Limb (tissue), 2 donors: ENCODE measurements at regions not wholly inside any gene's neighbourhood (a gene's known extent, or its start where the extent isn't known, plus 50 kb on each side); places are given as distances from the start of the nearest gene placed in this dataset.

Source experiments
- DNase-seq, 2 donors: peaks; one replicate each; pipeline ENCODE4 v3.0.0-alpha.2; 2016; ENCODE audit errors: extremely low spot score in 2 of 2

DNA sequence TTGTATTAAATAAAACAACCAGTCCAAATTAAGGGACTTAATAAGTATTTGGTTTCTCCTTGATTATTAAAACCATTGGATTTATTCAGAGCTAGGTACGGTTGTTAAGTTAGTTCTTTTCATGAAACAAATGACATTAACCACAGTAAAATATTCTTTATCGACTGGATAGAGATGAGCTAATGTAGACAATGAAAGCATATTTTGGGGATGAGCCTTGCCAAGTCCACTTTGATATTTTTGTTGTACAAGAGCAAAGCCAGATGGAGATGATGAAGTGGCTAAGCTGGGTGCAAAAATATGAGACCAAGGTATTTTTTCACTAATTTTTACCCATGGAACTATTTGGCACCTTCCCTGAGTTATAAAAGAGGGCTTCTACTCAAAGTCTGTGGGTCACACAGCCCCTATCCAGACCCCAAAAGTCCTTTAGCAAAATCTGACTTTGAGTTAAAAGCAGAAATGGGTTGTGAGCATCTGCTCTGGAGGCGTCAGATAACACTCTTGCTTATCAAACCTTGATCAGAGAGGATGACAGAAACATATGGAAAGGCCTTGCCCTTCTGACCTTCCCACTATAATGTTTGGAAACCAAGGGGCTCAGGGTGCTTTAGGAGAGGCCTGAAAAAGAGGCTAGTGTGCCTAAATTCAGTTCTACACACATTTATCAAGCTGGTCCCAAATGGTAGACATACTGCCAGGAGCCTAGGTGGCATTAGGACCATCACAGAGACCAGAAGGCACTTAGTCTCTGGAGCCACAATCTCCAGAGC, 456.8 kb downstream of the MTX2 start:
- DNase-seq = no peak

DNA sequence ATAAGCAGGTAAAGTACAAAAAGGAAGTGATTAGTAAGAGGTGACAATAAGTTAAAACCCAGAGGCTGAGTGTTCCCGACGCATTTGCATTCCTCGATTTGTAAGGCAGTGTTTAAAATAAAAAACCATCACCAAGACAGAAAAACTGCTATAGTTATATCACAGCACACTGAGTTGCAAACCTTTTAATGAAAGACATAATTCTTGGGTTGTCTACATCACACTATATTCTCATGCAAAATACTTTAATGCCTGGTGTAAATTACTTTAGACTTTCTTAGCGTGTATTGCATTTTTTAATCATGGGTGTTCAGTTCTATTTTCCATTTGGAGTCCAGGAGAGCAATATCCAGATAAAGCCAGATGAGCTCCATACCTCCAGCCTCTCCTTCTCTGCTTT, 458.5 kb downstream of the MTX2 start:
- no peak for DNase-seq

DNA sequence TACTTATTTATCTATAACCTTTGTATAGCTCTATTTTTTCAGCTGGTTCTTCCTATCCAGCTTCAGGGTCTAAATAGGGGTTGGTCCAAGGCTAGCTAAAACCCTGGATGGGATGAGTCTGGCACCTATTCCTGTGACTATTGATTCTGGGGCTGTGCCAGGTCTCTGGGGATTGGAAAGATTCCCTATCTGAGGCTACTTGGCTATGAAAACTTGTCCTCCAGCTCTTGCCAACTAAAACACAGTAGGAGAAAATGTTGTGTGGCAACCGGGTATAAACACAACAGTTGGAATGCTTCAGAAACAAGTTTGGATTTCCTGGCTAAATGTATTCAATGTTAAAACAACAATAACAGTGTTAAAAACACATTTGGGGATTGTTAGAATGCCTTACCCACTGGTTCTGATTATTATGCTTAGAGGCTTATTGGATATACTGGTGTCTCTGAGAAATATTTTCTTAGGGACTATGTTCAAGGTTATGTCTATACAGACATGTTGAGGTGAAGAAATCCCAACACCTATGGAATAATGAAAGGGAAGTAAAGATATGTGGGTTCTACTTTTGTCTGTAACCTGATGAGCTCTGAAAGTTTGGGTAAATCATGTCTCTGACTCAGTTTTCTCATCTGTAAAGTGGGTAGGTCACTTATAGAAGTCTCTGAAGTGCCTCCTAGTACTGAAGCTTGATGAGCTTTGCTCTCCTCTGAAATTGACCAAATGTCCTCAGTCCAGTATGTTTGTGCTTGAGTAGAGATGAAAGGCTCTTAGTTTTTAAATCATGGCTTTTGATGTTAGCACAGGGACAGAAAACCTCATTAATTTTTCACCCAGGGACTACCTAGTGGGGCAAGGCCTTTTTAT, 460.7 kb downstream of the MTX2 start:
- peak; percentile 56 to 63 for DNase-seq

DNA sequence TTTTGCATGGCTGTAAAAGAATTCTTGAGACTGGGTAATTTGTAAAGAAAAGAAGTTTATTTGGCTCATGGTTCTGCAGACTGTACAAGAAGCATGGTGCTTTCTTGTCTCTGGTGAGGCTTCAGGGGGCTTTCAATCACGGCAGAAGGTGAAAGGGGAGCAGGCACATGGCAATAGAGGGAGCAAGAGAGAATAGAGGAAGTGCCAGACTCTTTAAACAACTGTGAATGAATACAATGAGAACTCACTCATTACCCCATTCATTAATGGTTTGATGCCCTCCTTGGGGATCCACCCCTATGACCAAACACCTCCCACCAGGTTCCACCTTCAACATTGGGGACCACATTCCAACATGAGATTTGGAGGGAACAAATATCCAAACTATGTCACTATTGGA, 463.5 kb downstream of the MTX2 start:
- no peak for DNase-seq

DNA sequence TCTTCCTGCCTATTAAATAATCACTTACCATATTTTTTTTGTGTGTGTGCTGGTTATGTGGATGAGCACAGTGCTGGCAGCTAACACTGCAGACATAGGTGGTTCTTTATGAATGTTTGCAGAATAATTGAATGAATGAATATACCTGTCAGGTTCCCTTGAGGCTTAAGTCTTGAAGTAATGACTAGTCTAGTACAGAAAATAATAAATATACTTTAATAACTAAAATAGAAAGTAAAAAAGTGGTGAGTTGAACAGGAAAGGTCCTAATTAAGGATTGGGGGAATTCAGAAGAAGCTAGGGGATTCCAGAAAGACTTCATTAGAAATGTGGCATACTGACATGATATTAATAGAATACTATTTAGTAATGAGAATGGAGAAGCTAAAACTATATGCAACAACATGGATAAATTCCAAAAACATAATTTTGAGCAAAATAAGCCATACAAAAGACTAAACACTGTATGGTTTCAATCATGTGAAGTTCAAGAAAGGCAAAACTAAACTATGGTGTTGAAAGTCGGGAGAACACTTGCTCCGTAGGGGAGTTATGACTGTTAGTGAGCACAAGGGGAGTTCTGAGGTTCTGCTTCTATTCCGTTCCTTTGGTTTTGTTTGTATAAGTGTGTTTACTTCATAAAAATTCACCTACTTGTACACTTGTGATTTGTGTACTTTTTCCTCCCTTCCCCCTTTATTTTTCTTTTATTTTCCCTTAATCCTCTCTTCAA, 464.6 kb downstream of the MTX2 start:
- DNase-seq = no peak

DNA sequence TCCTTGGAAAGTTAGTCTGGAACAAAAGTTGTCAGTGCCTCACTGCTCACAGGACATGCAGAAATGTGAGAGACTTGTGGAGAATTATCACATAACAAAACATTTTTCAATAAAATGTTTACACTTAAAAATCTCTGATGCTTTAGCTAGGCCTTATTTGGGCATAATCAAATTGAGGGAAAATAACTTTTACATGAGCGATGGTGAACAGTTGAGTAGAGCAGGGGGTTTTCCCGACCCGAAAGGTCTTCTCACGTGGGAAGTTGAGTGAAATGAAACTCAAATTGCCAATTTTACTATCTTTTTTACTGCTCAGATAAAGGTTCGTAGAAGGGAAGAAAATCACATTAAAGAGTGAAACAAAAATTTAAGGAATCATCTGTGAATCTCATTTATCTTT, 465.6 kb downstream of the MTX2 start:
- DNase-seq = no peak

DNA sequence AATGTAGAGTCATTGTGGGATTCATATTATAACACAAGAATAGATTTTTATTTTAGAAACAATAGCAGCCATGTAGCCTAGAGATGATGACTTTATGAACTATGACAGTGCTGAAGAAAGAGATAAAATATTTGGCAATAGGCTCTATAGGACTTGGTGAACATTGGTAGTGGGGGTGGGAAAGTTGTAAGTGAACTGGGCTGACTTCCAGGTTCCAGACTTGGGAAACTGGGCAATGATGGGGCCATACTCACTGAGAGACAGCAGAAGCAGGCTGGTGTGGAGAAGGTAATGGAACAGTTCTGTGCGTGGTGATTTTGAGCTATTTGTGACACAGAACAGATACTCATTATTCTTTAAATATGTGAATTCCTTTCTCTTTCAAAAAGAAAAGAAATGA, 470.3 kb upstream of the HNRNPA3 start:
- DNase-seq = no peak

DNA sequence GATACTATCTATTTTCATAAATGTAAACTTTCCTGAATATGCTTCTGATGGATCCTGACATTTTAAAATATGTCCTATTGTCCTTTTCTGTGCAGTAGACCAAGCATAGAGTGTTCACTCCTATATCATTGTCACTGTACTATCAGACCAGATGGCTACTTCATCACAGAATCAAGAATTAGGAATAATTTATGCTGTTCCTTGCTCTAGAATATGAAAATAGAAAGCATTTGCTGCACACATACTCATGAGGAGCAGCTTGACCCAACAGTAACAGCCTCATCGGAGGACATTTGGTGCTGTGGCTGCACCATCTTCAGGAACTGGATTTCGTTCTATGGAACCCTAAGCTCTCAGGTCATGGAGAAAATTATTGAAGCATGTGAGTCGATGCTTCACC, 468.9 kb upstream of the HNRNPA3 start:
- no peak for DNase-seq

DNA sequence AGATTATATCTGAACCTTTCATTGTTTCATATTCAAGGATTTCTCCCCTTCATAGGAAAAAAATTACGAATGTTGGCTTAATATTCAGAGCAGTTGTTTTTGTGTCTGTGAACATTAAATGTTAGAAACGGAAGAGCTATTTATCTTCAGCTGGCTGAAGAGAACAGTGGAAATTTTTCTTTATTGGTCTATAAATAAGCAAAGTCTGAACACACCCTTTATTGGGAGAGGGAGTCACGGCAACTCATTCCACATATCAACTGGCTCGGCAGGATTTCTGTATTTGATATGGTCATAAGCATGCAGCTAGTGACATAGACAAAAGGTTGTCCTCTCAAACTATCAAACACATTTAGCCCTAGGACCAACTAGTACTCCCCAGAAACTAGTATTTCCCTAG, 468.4 kb upstream of the HNRNPA3 start:
- DNase-seq = no peak

DNA sequence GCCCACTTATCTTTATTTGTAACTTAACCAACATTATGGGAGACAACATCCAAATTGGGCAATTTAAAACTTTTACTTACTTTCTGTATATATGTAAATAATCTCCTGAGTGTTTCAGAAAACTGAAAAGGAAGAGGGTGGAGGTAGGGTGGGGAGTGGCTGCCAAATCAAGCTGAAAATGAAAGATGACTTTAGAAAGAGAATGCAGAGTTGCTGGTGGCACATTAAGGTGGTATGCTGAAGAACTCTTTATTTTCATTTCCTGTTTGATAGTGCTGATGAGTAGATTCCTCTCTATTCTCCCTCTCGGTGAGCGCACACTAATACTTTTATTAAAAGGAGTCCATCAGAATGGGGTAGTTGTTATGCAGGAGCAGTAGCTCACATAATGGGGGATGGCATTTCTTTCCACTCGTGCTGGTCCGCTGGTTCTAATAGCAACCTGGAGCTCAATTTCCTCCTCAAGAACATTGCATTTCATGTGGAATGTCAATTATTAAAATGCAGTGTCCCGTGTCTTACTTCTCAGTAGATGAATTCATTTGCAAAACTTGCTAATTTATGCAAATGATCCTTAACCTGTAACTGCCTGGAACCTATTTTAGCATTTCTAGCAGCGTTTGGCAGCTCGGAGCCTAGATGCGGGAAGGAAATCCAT, 466.9 kb upstream of the HNRNPA3 start:
- DNase-seq = no peak

DNA sequence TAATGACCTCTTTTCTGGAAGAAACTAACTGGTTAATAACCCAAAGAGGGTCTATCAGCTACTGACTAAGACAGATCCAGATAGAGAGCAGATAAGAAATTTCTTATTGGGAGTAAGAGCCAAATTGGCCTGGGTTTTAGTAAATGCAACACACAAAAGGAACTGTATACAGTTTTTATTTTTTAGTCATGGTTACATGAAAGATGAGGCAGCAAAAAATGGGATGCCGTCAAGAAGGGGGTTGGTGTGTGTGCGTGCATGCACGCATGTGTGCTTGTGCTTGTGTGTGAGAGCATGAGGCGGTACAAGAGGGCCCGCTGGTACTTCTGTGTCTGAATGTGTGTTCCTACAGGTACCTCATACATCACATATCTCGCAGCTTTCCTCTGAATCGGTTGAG, 466.2 kb upstream of the HNRNPA3 start:
- no peak for DNase-seq

DNA sequence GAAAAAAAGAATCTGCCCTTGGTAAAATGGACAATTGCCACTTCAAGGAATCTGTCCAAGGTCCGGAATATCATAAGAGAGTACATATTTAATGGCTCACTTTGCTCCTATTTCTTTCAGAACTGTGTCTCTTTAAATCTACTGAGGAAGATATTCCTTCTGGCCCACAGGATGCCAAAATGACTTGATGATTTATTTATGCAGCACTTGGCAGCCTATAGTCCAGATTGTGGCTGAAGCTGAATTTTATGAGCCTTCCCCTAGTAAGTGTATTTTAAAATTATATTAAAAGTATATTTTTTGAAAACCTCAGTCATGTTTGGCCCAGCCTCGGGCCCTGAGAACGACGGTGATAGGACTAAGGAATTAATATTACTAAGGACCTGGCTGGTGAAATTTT, 465.1 kb upstream of the HNRNPA3 start:
- DNase-seq = peak in 1 of 2 donors; percentile 48

DNA sequence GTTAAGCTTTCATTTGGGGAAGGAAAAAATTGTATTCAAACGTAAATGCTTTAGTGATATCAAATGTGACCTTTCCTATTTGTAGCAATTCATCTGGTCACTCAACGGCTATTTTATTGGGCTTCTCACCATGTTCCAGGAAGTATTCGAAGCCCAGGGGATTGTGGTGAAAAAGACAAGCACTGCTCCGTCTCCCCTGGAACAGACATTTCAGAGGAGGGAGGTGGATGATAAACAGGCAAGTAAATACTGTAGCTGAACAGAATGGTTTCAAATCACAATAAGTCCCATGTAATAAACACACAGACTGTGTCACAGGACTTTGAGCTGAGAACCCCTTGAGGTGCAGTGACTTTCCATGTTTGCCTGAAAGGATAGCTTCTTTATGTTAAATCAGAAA, 464.7 kb upstream of the HNRNPA3 start:
- DNase-seq = no peak

DNA sequence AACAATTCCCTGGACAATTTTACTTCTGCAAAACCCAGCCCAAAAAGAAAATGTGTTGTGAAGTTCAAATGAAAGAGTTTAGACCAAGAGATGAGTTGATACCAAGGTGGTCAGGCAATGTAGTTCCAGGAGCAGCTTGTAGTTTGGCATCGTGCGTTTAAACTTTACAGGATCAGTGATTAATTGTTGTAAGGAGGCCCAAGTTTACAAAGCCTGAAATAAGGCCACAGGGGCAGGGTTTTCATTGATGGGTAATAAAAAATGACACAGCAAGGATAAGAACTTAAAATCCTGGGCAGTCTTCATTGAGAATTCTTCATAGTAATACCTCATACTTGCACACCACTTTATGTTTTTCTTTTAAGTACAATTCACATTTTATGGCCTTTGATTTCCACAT, 463.9 kb upstream of the HNRNPA3 start:
- DNase-seq = no peak

DNA sequence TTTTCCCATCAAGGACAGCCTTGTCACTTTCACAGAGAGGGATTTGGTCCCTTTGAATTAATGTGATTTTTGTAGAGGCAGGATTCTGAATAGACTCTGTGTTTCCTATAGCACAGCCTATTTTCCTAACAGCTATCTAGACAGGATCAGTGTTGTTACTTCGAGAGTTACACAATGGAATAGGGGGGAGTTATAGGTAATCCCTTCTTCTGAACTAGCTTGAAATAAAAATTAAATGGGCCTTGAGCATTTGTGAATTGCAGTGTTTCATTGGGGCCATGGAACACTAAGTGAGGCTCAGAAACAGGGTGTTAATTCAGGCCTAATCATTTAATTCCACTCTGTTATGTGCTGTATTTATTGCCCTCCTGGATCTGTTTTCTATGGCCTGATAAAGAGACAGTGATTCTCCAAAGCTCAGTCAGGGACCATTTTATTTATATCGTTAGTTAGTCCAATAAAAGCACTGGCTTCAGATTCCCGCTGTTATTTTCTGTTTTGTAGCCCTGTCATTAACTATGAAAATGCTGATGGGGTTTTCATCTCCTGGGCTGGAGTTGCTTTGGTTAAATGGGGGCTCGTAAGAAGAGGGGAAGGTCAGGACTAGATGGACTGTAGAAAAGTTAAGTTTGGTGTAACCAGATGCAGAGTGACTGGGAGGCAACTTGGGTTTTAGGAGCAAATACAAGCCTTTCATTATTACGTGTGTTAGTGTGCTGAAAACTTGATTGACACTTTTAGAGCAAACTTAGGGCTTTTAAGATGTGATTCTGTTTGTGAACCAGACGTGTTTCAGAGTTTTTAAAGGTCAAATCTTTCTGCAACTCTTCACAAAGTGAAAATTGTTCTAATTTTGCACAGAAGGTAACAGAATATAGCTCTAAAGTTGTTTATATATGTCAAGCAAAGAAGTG, 461.0 kb upstream of the HNRNPA3 start:
- DNase-seq = no peak

DNA sequence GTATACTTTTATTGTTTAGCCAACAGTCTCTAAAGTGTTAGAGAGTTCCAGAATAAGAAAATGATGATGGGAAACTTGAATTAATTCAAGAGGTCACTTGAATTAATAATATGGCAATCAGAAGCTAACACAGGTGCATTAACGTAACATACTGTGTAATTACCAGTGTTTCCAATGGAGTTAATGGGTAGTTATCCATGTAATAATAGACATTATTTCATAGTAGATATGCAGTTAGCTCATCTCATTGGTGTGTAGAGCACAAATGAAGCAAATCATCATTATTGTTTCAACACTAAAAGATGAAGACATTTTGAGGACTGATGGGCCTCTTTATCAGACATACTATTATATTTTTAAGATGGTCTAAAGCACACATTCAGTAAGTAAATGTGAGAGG, 460.3 kb upstream of the HNRNPA3 start:
- DNase-seq = no peak

DNA sequence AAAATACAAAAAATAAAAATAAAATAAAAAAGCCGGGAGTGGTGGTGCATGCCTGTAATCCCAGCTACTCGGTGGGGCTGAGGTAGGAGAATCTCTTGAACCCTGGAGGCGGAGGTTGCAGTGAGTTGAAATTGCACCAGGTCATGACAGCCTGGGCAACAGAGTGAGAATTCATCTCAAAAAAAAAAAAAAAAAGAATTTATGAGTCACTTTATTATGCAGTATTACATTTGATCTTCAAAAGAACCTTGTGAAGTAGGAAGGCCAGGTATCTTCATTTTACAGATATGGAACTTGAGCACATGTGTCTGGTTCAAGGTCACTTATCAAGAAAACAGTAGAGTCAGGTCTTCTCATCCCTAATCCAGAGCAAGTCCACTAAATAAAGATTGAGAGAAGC, 459.4 kb upstream of the HNRNPA3 start:
- no peak for DNase-seq

DNA sequence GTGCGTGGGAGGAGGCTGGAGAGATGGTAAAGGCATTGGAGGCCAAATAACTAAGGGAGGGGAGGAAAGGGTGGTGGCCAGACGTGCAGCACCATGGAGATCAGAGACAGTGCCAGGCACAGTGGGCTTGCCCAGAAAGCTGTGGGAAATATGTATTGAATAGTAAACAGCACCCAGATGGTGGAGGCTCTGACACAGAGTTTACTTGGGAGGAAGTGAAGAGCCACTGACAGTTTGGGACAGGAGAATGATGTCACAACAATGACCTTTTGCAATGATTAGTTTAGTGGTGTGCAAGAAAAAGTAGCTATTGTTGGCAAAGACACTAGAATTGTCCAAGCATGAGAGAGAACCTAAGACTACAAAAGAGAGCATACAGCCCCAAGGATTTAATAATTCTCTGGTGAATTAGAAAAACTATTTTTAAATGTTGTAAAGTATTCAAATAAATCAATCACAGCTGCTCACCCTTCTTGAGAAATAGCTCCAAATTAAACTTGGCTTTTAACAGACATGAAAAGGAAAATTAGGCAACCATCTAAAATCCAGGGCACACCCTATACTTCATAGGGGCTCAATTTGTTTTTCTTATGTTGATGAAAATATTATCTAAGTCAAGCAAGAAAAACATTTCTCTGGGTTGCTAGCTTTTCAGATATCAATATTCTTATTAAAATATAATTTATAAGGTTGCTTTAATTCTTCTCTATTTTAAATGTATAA, 458.7 kb upstream of the HNRNPA3 start:
- DNase-seq = no peak

DNA sequence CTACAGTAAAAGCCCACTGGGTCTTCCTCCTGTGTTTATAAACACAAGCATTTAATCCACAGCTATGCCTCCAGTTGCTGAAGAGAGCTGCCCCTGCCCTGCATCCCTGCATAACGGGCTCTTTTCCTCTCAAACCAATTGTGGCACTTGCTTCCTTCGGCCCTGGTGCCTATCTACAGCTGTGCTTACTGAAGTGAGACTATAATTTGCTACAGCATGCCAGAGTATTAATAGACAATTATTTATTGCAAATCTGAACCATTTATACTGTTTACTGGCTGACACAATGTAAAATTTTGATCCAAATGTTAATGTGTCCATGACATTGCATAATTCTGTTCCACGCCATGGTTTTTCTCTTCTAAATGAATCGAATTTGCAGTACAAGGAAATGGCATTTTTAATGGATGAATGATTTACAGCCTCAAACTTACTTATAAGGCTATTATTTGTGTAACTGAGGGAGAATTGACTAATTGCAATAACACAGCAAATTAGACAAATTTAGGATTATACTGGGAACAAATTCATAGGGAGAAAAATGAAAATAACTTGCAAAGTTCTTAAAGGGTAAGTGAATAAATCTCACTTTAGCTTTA, 457.0 kb upstream of the HNRNPA3 start:
- no peak for DNase-seq

DNA sequence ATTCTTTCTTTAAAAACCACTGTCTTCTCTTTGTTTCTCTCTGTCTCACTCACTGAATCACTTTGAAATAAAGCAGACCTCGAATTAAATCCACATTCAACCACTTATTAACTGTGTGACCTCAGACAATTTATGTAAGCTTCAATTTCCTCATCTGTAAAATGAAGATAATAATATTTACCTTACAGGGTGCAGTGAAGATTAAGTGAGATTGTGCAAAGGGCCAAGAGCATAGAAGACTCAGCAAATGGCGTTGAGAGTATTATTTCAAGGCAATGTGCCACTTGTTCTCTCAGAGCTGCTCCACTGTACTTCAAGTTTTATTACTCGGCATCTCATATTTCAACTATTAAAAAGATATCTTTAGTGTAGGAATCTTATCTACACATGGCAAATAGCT, 454.2 kb upstream of the HNRNPA3 start:
- DNase-seq = no peak
